SKM-1 (cell line): ENCODE measurements at regions not wholly inside any gene's neighbourhood (a gene's known extent, or its start where the extent isn't known, plus 50 kb on each side); places are given as distances from the start of the nearest gene placed in this dataset.
"Not testable (repeated sequence)": the region's sequence is repeated elsewhere in the genome, so short reads cannot be mapped to it uniquely, and the experiment has no call there.

Source experiments
- DNase-seq: peaks from one replicate; lab custom pipeline; 2025; ENCODE audit not compliant: unreplicated experiment; lab: John Stamatoyannopoulos, UW

DNA sequence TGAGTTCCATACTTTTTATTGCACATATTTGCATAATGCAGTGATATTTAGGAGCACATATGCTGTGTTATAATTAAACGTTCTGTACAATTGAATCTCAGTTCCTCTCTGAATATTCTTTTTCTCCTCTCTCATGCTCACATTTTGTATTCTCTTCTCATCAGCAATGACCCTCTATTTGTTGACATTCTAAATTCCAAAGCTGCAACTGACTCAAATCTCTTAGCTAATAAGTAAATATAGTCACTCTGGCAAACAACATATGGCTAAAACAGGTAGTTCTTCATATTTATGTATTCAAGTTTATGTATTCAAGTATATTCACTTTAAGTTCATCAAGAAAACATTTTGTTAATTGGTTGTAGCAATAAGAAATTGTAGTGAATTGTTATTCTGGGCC lies 907.4 kb upstream of the VRK2 start:
- DNase-seq: no peak

DNA sequence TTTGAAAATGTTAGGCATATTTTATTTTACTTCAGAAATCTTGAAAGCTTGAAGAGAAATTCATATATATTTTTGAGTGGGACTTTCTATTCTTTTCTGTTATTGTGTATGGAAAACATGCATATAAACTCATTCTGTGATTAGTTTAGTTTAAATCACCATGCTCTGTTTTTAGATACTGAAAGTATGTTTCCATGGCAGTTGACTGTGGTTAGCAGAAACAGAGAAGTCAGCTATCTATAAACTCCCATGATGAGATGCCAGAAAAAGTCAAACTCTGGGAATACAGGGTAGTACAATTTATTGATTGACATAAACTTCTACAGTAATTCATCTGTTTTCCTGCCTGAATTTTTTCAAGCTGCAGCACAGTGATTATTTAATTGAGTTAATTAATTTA lies 905.3 kb upstream of the VRK2 start:
- DNase-seq: no peak

DNA sequence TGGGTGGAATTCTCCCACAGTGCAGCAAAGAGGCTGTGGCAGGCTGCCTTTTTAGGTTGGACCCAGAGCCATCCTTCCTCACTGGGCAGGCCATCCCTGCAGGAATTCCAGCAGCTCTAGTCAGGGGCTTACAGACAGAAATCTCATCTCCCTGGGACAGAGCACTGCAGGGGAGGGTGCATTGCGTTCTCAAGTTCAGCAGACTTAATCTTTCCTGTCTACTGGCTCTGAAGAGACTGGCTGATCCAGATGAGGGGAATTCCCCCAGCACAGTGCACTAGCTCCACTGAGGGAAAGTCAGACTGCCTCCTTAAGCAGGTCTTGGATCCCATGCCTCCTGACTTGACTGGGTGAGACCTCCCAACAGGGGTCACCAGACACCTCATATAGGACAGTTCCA lies 899.7 kb upstream of the VRK2 start:
- no peak for DNase-seq

DNA sequence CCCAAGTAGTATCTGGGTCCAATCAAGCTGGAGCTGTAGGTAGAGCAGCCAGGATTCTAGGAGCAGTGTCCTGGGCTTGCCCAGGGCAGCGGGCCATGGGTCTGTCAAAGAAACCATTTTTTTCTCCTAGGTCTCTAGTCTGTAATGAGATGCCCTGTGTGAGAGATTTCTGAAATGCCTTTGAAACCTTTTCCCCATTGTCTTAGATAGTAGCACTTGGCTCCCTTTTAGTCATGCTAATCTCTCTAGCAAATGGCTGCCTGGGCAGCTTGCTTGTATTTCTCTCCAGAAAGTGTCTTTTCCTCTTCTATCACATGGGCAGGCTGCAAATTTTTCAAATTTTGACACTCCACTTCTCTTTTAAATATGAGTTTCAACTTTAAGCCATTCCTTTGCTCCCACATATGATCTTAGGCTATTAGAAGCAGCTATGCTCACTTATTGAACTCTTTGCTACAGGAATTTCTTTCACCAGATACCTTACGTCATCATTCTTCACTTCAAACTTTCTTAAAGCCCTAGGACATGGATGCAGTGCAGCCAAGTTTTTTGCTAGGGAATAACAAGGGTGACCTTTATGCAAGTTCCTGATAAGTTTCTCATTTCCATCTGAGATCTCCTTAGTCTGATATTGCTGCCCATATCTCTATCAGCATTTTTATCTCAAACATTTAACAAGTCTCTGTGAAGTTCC lies 890.2 kb upstream of the VRK2 start:
- DNase-seq: no peak

DNA sequence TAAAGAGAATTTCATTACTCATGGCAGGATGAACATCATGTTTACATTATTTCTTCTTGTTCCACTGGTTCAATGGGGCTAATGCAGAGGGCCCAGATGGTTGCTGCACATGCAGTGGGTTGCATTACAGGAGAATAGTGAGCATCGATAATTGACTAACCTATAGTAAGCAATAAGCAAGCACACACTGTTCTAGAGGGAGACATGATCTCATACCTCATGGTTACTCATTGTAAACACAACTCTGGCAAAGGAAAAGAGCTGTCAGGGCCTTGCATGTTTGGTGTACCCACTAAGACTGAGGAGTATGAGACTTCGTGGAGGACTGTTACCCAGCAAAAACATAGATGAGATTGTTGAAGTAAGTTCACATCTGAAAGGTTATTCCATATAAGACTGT lies 885.6 kb upstream of the VRK2 start:
- DNase-seq: no peak

DNA sequence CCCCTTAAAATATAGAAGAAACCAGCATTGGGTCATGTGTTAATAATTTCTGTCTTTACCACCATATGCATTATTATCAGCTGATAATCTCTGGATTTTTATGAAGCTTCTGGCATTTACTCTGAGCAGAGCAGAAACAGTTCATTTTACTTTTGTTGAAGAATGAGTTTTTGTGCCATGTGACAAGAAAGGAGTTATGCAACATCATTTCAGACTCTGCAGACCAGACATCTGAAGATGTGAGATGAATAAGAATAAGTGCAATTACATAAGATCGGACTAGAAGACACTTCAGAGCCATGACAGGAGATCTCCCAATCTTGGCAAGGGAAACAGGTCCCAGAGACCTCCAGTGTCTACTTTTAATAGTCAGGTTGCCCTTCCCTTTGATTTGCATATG lies 869.4 kb upstream of the VRK2 start:
- DNase-seq: no peak

DNA sequence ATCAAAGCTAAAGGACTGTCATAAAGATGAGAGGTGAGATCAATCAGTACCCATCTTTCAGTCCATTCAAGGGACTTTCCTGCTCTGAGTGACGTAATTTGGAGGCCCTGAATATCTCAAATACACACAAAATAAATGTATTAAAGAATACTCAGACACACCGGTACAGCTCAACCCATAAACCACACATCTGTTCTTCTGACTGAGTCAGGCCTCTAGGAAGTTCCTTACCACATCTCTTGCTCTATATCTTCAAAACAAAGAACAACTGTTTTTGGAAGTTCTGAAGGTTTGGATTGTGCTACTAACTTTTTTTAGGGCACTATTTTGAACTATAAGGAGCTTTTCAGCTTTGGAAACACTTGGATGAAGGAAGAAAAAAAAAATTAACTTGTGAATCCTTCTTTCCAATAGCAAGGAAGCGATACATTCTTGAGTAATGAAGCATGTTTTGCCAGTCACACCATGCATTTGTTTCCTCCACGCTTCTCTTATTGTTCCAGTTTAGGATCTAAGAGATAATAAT lies 866.5 kb upstream of the VRK2 start:
- no peak for DNase-seq

DNA sequence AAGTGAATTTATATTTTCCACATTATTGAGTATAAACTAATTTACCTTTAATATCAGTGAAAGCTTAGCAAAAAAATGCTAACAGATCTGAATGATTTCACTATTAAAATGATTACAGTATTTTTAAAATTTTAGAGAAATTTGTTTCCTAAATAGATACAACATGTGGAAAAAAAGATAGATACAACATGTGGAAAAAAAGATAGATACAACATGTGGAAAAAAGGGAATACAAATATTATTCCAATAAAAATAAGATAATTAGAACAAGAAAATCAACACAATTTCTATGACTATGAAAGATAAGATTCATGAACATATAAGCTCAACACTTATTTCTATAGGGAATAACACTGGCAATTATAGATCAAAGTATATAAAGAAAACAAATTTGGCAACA lies 865.9 kb upstream of the VRK2 start:
- no peak for DNase-seq

DNA sequence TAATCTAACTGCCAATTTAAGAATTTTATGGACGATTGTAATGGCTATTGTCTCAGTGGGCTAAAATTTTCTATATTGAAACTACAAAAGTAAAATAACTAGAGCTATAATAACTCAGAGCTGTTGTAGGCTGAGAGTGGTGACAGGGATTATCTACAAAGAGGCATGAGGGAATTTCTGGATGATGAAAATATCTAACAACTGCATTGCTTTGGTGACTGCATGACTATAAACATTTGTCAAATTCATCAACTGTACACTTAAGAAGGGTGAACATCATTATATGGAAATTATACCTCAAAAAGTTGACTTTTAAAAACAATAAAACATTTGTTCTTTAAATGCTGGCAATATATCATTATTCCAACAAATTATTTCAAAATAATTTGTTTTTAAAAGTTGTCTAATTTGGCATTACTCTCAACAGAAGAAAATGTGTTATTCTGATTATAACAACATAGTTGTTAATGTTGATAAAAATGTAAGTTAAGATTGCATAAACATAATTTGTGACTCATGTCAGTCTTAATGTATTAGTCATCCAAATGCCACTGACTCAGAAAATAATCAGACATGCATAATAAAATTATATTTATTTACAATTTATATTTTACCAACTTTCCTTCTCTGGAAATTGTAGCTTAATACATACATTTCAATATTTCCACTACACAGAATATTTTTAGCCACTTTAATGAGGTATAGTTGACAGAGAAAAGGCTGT lies 865.1 kb upstream of the VRK2 start:
- DNase-seq: no peak

DNA sequence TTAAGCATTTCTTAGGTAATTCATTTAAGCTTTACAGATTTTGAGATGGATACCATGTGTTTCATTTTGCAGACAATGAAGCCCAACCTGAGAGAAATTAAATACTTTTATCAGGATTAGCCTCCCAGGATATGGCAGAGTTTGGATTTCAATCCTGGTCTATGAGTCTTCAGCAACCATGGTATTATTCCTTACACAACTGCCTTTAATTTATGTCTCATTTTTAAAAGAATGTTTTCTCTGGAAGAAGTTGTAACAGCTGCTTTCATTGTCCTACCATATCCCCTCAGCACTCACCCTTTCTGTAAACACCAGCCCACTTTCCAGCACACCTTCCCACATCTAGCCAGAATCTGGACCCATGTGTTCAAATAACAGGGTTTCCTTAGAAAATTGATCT lies 863.7 kb upstream of the VRK2 start:
- no peak for DNase-seq

DNA sequence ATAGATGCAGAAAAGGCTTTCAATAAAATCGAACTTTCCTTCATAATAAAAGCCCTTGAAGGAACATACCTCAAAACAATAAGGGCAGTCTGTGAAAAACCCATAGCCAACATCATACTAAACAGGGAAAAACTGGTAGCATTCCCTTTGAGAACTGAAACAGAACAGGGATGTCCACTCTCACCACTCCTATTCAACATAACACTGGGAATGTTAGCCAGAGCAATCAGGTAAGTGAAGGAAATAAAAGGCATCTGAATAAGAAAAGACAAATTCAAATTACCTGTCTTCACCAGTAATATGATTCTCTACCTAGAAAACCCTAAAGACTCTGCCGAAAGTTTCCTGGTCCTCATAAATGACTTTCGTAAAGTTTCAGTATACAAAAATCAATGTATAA lies 861.0 kb upstream of the VRK2 start:
- DNase-seq: no peak

DNA sequence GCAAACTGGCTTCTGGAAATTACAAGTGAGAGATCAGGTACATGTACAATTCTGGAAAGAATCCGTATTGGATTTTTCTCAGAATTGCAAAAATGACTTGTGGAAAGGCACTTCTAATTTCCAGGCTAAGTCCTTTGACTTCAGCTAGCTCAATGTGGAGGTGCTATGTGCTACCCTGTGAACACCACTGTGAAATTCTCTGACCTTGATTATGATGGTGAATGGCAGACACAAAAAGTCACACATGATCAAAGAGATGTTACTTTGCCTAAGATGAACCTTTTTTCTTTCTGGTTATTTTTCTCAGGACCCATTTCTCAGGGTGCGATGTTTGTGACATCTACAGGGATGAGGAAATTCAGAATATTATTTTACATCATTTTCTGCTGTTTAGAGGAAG lies 856.6 kb upstream of the VRK2 start:
- no peak for DNase-seq

DNA sequence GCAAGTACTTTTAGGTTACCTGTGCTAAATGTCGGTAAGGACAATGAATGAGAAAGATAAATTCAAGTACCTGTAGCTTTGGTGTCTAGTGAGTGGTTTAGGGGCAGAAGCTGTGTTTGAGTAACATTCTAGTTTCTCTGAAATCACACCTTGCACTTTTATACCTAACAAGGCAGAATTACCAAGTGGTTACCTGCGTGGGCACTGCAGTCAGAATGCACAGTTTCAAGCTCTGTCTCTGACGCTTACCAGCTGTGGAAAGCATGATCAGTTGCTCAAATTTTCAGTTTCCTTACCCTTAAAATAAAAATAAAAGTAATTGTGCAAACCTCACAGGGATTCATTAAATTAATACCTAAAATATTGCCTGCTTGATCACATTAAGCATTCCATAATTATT lies 846.9 kb upstream of the VRK2 start:
- DNase-seq: no peak

DNA sequence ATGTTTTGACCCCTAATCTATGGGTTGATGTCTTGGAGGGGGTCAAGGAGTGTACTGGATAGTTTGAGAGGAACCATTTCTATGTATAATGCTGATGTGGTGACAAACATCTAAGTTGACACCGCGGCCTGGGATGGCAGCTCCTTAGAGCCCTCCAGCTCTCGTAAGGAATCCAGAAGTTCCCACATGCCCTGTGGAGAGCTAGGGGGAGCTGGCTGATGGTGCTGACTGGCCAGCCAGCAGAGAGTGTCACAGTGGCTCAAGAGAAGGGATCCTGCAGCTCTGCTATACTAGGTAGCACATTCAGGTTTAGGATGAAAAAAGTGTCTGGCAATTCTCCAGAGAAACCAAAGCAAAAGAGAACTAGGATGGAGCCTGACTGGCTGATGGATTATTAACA lies 842.2 kb upstream of the VRK2 start:
- no peak for DNase-seq

DNA sequence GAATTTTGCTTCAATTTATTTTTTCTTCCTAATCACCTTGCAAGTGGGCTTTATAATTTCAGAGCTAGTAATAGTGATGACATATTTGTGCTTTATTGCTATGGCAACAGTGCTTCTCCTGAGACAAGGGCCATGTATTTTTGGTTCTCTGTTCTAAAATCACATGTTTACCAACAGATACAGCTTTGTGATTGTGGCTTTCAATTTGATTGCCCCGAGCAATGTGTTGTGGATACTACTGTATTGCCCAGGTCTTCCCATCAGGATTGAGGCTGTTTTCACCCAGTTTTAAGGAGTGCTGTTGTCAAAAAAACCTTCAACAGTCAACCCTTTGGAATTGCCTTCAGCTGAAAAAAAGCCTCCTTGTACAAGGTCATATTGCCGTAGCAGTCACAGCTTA lies 841.4 kb upstream of the VRK2 start:
- DNase-seq: no peak

DNA sequence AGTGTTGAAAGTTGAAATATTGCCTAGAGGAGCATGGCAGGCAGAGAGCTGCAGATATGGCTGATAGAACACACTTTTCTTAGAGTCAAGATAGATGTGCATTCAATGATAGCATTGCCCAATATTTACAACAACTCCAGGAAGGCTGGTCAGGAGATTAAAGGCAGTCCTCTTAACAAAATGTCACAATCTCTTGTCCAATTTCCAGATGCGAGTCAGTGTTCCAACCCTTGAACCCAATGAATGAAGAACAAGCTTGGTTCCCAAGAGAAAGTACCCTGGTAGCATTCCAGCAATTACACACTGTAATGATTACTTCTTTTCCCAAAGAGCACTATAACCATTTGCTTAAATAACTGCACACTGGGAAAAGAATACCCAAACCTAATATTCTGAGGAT lies 839.4 kb upstream of the VRK2 start:
- DNase-seq: no peak

DNA sequence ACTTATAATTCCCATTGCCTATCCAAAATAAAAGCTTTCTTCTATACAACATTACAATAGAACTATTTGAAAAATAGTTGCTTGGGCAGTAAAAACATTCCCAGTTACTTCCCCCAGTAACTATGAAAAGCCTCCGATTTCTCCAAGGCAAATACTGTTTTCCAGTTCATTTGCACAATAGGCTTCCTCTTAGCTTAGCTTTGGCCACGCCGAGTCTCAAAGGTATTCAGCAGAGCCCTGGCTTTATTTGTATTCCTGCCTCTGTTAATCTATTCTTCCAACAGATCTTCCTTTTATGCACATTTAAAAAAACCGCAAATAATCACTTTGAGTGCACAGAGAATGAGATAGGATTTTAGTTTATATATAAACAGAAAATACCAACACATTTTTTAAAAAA lies 836.8 kb upstream of the VRK2 start:
- DNase-seq: no peak

DNA sequence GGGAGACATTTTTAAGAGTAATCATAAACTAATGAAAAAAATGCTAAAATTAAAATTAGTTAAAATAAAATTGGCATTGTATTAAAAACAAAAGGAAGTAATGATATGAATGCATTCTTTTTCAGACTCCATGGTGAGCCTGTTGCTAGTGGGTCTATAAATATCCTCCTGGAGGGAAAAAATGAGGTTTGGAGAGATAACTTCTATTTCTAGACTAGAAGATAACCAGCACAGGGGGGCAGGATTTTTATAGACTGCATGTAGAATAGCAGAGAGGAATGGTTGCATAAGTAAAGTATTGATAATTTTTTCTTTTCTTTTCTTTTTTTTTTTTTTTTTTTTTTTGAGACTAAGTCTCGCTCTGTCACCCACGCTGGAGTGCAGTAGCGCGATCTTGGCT lies 835.8 kb upstream of the VRK2 start:
- DNase-seq: no peak

DNA sequence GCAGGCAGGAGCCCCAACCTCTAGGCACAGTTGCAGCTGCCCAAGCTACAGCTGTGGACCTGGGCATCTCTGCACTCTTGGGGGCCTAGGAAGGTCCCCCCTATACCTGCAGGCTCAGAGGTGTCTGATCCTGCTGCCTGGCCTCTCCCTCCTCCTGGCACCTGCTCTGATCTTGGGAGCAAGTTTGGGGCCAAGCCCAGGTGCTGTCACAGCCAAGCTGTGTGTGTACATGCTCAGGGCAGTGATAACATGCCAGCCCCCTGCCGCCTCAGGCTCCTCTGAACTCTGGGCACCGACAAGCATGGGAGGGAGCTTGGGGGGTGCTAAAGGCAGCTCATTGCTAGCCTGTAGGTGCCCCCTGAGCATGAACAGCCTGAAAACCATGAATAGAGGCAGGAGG lies 829.6 kb upstream of the VRK2 start:
- no peak for DNase-seq

DNA sequence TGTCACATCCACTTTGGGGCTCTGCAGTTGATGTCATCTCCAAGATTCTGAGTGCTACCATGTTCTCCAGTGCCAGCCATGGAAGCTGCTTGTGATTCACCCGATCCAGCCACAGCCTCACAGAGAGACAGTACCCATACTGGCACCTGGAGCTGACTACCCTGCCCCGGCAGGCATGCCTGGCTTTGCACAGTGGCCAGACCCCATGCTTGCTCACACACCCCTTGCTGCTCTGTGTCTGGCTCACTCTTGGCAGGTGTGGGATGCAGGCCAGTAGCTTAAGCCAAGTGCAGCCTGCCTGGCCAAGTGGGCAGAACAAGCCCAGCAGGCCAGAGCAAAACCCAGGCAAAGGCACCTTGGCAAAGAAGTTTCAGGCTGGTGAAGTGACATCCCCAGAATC lies 828.4 kb upstream of the VRK2 start:
- no peak for DNase-seq

DNA sequence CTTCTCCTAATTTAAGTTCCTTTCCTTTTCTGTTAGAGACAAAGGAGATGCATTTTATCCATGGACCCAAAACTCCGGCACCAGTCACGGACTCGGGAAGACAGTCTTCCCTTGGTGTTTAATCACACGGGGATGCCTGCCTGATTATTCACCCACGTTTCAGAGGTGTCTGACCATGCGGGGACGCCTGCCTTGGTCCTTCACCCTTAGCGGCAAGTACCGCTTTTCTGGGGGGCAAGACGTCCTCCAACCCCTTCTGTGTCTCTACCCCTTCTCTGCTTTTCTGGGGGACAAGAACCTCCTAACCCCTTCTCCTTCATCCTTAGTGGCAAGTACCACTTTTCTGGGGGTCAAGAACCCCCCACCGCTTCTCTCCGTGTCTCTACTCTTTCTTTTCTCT lies 816.9 kb upstream of the VRK2 start:
- DNase-seq: not testable (repeated sequence)

DNA sequence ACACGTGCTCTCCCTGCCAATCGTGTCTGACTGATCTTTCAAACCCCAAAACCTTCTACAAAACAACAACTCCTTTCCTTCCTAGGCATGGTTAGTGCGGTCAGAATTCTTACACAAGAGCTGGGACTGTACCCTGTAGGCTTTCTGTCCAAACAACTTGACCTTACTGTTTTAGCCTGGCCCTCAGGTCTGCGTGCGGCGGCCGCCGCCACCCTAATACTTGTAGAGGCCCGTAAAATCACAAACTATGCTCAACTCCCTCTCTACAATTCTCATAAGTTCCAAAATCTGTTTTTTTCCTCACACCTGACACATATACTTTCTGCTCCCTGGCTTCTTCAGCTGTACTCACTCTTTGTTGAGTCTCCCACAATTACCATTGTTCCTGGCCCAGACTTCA lies 814.3 kb upstream of the VRK2 start:
- DNase-seq: not testable (repeated sequence)

DNA sequence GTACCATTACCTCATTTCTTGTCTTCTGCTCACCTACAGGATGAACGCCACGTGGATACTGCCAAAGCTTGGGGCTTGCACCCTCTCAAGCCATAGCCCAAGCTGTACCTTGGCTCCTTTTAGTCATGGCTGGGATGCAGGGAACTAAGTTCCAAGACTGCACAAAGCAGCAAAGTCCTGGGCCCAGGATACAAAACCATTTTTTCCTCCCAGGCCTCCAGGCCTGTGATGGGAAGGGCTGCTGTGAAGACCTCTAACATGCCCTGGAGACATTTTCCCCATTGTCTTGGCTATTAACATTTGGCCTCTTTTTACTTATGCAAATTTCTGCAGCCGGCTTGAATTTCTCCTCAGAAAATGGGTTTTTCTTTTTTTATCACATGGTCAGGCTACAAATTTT lies 795.1 kb upstream of the VRK2 start:
- not testable (repeated sequence) for DNase-seq
